Mammary epithelial cell (primary cell): ENCODE measurements at regions not wholly inside any gene's neighbourhood (a gene's known extent, or its start where the extent isn't known, plus 50 kb on each side); places are given as distances from the start of the nearest gene placed in this dataset.

Experiments
- CTCF ChIP-seq, 2 donors: IDR thresholded peaks in 1 of 2; conservative IDR thresholded peaks in 1 of 2; 2 replicates each; pipeline ENCODE4 v1.5.1; 2011 to 2012; ENCODE audit warnings: inconsistent platforms in 2 of 2, low read length in 2 of 2, mild to moderate bottlenecking in 2 of 2, control low read depth in 1 of 2, low read depth in 1 of 2; ENCODE audit not compliant: insufficient read depth in 1 of 2; ENCODE audit errors: extremely low read depth in 1 of 2
- EZH2 ChIP-seq: IDR thresholded peaks from 2 replicates; pipeline ENCODE4 v1.6.1; 2012; ENCODE audit warnings: low read length, inconsistent platforms, borderline replicate concordance

- TF ChIP-seq CTCF (conservative IDR thresholded peaks at IDR 0.05 in 1 of 2, IDR thresholded peaks at IDR 0.05 in 1 of 2; ENCODE audit: extremely low read depth in 1 of 2, insufficient read depth in 1 of 2, low read depth in 1 of 2, low read length in 2 of 2) (no peak), EZH2 (no peak)
These were observed 78.3 kb upstream of the BARHL2 start for GRCh38 chr1:90795431-90795830.
